NT2/D1 (cell line): ENCODE measurements at regions not wholly inside any gene's neighbourhood (a gene's known extent, or its start where the extent isn't known, plus 50 kb on each side); places are given as distances from the start of the nearest gene placed in this dataset.

Experiments
- YY1 ChIP-seq: IDR thresholded peaks from 2 replicates; pipeline ENCODE4 v1.6.1; 2011; ENCODE audit not compliant: insufficient read length, insufficient read depth
- ZNF274 ChIP-seq: IDR thresholded peaks from 2 replicates; pipeline ENCODE4 v1.6.1; 2011; ENCODE audit warnings: mild to moderate bottlenecking, low read depth, low read length

DNA sequence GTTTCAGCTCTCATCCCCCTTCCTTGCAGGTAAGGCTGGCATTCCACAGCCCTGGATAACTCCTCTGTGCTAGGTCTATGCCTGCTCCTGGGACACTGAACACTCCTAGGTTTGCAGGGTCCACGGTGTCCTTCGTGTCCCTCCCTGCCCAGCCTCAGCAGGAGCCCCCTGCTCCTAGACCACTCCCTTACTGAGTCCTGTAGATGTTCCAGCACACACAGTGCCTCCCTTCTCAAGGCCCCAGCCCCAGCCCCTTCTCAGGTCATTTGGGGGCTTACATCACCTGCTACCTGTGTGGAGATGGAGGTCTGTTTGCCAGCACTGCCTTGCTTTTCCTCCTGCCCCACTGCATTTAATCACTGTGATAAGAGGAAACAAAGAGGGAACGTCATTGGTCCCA, 146.4 kb upstream of the TNP1 start:
- TF ChIP-seq YY1 (no peak), ZNF274 (no peak)
